ENCODE measurements at regions not wholly inside any gene's neighbourhood (a gene's known extent, or its start where the extent isn't known, plus 50 kb on each side); places are given as distances from the start of the nearest gene placed in this dataset.

DNA sequence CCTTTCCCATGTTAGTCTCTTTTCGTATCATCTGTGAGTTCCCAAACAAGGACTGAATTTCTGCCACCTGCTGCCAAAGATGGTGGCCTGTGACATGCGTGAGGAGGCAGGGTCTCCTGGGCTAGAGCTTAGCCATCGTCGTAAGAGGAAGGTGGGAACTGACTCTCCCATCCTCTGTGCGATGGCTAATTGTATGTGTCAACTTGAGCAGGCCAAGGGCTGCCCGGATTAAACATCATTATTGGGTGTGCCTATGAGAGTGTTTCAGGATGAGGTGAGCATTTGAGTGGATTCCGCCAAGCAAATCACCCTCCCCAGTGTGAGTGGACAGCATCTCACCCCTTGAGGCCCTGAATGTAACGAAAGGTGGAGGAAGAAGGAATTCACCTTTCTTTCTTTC lies 220.7 kb upstream of the DIO3 start:
- no peak for TF ChIP-seq POLR2A (IDR thresholded peaks at IDR 0.05; ENCODE audit: low read depth, low read length)
- no peak for TF ChIP-seq TAF1 (IDR thresholded peaks at IDR 0.05; ENCODE audit: borderline replicate concordance, low read depth, low read length)

All from GM12892 (cell line).